Umbilical cord (tissue), 1 donor: ENCODE measurements at regions not wholly inside any gene's neighbourhood (a gene's known extent, or its start where the extent isn't known, plus 50 kb on each side); places are given as distances from the start of the nearest gene placed in this dataset.
A peak's percentile ranks its signal among the peaks of the same experiment; 100 is the strongest.

ENCODE experiments used
- DNase-seq: peaks from one replicate; pipeline ENCODE4 v3.0.0-alpha.2; 2015; ENCODE audit warnings: low spot score

- DNase-seq: no peak
These were observed 137.7 kb upstream of the TMEM108 start for GRCh38 chr3:132900481-132900880.

- no peak for DNase-seq
These were observed 140.1 kb upstream of the TMEM108 start for GRCh38 chr3:132898141-132898540.

- no peak for DNase-seq
These were observed 145.2 kb upstream of the TMEM108 start for GRCh38 chr3:132892956-132893355.

GRCh38 chr3:132881756-132882409 is 156.3 kb upstream of the TMEM108 start:
- no peak for DNase-seq

DNA sequence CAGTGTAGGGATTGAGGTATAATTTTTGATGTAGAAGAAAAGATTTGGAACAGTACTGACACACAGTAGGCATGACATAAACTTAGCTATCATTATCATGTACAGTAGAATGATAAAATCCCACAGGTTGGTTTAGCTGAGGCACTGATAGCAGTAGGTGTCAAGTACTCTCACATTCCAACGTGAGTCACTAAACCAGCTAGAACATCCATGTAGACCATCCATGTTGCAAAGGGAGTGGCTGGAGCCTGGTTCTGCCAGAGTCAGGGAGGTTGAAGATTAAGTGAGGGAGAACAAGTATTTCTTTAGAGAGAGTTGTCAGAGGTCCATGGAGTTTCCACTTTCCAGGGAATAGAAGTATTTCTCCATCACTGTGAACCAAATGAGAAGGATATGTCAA is 157.2 kb upstream of the TMEM108 start:
- no peak for DNase-seq

DNA sequence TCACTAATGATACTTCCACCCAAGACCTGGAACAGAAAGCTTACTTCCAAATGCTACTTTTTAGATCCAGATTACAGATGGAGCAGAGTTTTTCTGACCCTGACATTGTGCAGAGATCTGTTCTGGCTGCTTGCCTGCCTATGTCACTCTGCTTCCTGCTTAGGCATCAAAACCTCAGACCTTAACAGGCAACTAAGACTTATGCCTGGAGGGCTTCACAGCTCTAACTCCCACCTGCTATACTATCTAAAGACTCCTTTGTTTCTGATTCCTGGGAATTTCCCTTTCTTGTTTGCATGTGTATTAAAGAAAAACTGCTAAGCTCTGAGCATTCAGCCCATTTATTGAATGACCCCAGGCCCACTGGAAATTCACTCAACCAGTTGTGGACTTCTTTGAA is 157.4 kb upstream of the NPHP3 start:
- DNase-seq: peak; percentile 52

GRCh38 chr3:132874701-132875100 is 152.5 kb upstream of the NPHP3 start:
- DNase-seq: no peak

GRCh38 chr3:132872711-132873110 is 150.5 kb upstream of the NPHP3 start:
- no peak for DNase-seq

DNA sequence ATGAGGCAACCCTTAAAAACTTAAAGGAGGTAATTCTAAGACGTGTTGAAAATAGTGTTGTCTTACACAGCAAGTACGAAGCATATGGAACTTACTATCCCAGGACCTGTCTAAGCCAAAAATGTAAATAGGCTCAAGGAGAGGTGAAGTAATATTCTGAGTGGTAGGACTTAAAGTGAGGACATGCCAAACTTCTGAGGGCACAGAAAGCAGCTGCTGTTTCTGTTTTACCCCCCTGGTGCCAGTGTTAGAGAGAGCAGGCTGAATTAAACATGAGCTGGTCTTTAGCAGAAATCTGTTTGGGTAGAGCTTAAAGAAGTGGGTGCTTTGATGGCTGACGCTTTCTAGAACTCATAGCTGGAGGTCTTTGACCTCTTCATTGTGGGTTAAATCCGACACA is 149.7 kb upstream of the NPHP3 start:
- no peak for DNase-seq

DNA sequence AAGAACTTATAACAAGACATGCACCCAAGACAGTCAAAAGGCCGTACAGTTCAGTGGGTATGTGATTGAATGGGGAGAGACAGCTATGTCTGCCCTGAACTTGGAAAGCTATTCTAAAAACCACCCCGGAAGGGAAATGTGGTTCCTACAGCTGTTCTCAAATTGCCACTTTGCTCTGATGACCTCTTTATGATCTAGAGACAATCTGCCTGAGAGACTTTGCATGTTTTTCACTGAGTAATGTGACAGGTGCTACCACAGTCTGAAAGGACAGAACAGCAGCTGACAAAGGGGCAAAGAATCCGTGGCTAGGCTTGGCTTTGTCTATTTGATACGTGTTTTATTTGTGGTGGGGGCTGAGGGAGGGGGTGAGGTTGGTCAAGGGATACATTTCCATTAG is 148.3 kb upstream of the NPHP3 start:
- DNase-seq: no peak

GRCh38 chr3:132867956-132868355 is 145.7 kb upstream of the NPHP3 start:
- DNase-seq: no peak

GRCh38 chr3:132867526-132867925 is 145.3 kb upstream of the NPHP3 start:
- no peak for DNase-seq

DNA sequence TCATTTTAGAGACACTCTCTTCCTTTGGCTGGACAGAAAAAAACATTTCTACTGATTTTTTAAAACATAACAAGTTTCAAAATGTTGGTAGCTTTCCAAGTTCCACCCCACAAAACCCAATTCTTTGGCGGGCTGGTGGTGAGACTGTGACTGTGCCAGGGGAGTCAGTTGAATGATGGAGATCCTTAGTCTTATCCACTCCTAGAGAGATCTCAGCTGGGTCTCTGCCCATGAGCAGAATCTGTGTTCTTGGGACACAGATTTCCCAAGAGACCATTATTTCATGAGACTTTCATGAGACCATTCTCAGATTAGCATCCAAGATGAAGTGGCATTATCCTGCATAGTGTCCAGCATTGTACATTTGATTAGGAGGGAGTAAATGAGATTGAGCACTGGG is 135.1 kb upstream of the NPHP3 start:
- DNase-seq: no peak

DNA sequence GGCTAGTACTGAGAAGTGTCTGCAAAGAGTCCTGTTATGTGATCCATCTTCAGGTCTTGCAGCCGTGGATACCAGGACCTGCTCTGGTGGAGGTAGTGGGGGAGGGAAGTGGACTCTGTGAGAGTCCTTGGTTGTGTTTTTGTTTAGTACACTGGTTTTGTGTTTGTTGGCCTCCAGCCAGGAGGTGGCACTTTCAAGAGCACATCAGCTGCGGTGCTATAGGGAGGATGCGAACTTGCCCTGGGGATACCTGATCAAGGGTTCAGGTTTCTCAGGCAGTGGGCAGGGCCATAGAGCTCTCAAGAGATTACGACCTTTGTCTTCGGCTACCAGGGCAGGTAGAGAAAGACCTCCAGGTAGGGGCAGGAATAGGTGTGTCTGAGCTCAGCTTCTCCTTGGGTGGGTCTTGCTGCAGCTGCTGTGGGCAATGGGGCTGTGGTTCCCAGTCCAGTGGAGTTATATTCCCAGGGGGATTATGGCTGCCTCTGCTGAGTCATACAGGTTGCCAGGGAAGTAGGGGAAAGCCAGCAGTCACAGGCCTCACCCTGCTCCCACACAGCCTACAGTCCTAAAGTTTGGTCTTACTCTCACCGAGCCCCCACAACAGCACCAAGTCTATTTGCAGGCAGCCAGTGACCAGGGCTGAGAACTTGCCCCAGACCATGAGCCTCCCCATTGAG is 132.8 kb upstream of the NPHP3 start:
- DNase-seq: no peak

DNA sequence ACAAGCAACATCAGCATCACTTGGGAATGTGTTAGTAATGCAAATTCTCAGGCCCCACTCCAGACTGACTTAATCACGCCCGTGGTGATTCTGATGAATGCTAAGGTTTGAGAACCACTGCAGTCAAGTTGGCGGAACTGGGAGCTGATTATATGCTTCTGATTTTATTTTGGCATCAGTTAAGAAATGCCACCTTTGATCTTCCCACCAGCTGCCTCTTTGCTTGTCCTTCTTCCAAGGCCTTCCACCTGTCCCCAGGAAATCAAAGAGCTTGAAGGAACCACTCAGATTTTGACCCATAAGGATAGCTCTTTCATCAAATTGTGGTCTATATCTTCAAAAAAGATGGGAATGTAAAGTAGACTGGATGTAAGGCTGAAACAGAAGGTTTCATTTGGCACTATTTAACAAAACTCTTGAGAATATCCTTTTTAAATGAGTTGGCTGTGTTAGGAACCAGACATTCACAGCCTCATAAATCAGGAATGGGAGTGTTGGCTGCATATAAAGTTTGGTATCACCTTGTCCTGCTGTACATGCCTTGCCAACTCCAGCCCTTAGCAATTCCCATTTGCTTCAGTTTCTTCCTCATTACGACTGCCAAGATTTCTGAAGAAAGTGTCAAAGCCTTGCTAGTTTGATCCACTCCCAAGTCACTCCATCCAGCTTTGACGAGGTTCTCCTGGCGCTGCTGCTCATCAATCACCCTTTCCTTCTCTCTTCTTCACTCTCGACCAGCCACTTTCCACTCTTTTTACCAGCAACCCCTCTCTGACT is 125.8 kb upstream of the NPHP3 start:
- DNase-seq: no peak

GRCh38 chr3:132843851-132844553 is 121.8 kb upstream of the NPHP3 start:
- DNase-seq: no peak

- DNase-seq: no peak
These were observed 121.1 kb upstream of the NPHP3 start for GRCh38 chr3:132843349-132843748.

- peak; percentile 80 for DNase-seq
These were observed 119.4 kb upstream of the NPHP3 start for GRCh38 chr3:132841621-132842020.

DNA sequence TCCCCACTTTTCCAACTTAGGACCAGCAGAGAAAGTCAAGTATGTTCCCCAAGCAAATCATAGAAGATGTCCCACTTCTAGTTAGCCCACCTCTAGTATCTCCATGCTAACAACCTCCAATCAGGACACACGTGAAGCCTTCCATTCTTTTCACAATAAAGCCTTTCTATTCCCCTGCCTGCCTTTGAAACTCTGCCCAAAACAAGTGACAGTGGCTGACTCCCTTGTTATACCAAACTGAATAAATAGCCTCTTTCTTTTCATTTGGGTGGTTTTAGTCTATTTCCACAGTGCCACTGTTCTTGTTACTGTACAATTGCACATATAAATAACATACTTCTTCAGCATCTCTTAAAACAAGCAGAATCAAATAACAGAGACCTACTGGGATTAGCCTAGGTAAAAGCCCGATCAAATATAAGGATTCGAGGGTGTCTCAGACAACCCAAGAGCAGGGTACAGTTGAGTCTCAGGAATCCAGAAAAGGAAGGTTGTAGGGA is 118.0 kb upstream of the NPHP3 start:
- no peak for DNase-seq

GRCh38 chr3:132838477-132838876 is 116.3 kb upstream of the NPHP3 start:
- no peak for DNase-seq

- no peak for DNase-seq
These were observed 115.4 kb upstream of the NPHP3 start for GRCh38 chr3:132837615-132838014.

GRCh38 chr3:132834356-132834755 is 112.1 kb upstream of the NPHP3 start:
- DNase-seq: no peak
